ENCODE measurements at regions not wholly inside any gene's neighbourhood (a gene's known extent, or its start where the extent isn't known, plus 50 kb on each side); places are given as distances from the start of the nearest gene placed in this dataset.

DNA sequence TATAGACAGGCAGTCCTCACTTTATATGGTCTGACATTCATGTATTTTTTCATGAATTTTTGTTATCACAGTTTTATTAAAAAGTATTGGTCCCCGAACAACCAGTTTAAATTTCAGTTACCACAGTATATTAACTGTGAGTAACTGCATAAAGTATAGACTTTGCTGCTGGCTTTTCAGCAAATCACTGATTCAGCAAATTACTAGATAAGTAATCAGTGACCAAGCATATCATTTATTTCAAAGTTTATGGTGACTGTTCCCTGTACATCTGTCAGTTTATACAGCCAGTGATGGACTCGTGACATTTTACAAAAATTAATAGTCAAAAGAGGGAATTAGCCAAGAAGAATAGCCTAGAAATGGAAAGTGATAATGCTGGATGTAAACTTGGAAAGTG, 266.7 kb upstream of the CHRM2 start:
- TF ChIP-seq, protein P1, sequence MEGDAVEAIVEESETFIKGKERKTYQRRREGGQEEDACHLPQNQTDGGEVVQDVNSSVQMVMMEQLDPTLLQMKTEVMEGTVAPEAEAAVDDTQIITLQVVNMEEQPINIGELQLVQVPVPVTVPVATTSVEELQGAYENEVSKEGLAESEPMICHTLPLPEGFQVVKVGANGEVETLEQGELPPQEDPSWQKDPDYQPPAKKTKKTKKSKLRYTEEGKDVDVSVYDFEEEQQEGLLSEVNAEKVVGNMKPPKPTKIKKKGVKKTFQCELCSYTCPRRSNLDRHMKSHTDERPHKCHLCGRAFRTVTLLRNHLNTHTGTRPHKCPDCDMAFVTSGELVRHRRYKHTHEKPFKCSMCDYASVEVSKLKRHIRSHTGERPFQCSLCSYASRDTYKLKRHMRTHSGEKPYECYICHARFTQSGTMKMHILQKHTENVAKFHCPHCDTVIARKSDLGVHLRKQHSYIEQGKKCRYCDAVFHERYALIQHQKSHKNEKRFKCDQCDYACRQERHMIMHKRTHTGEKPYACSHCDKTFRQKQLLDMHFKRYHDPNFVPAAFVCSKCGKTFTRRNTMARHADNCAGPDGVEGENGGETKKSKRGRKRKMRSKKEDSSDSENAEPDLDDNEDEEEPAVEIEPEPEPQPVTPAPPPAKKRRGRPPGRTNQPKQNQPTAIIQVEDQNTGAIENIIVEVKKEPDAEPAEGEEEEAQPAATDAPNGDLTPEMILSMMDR (IDR thresholded peaks at IDR 0.05; ENCODE audit: extremely low read depth, missing control alignments), result no peak

GRCh38 chr7:136600475-136600874, 268.0 kb upstream of the CHRM2 start:
- DNase-seq (ENCODE audit: low spot score), result no peak
- TF ChIP-seq, protein P1 (IDR thresholded peaks at IDR 0.05; ENCODE audit: extremely low read depth, missing control alignments), result no peak

More for the DNA sequence above, 266.7 kb upstream of the CHRM2 start:
- no peak for DNase-seq (ENCODE audit: low spot score)

- TF ChIP-seq, protein P1 (IDR thresholded peaks at IDR 0.05; ENCODE audit: extremely low read depth, missing control alignments), result no peak
- DNase-seq (ENCODE audit: low spot score), result no peak
These were observed 273.7 kb upstream of the CHRM2 start for GRCh38 chr7:136594739-136595144.

- TF ChIP-seq, protein P1 (IDR thresholded peaks at IDR 0.05; ENCODE audit: extremely low read depth, missing control alignments), result no peak
- DNase-seq (ENCODE audit: low spot score), result no peak
These were observed 280.2 kb upstream of the CHRM2 start for GRCh38 chr7:136588216-136588615.

GRCh38 chr7:136585954-136586670, 282.3 kb upstream of the CHRM2 start:
- TF ChIP-seq, protein P1 (IDR thresholded peaks at IDR 0.05; ENCODE audit: extremely low read depth, missing control alignments), result no peak
- DNase-seq (ENCODE audit: low spot score), result no peak

- TF ChIP-seq, protein P1 (IDR thresholded peaks at IDR 0.05; ENCODE audit: extremely low read depth, missing control alignments), result no peak
- no peak for DNase-seq (ENCODE audit: low spot score)
These were observed 302.0 kb upstream of the CHRM2 start for GRCh38 chr7:136566491-136566890.

DNA sequence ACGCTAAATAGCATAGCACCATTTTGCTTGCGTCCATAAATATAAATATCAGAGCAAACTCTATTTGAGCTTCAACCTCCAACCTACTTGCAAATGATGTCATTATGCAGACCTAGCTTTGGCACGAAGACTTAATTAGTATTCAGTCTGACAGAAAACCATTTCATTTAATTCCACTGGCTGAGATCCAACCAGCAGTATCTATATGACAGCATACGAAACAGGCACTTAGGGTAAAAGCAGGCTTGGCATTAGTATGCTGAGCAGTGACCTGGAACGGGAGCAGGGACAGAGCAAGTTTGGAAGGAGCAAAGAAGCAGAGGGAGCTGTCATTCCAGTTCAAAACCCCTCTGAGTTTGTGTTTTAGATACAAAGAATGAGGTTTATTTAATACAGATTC, 312.5 kb upstream of the CHRM2 start:
- TF ChIP-seq, protein P1 (IDR thresholded peaks at IDR 0.05; ENCODE audit: extremely low read depth, missing control alignments), result no peak
- DNase-seq (ENCODE audit: low spot score), result no peak
